Neural cell (in vitro differentiated cells): ENCODE measurements at regions not wholly inside any gene's neighbourhood (a gene's known extent, or its start where the extent isn't known, plus 50 kb on each side); places are given as distances from the start of the nearest gene placed in this dataset.
"Not testable (repeated sequence)": the region's sequence is repeated elsewhere in the genome, so short reads cannot be mapped to it uniquely, and the experiment has no call there.

ENCODE experiments used
- CTCF ChIP-seq: fragments of 450-650 bp; IDR thresholded peaks from 2 replicates; pipeline ENCODE4 v1.5.1; 2014; ENCODE audit warnings: antibody characterized with exemption, mild to moderate bottlenecking, moderate library complexity; ENCODE audit not compliant: poor library complexity, severe bottlenecking
- EP300 ChIP-seq: fragments of 450-650 bp; conservative IDR thresholded peaks from 2 replicates; pipeline ENCODE4 v1.6.1; 2014; ENCODE audit warnings: antibody characterized with exemption, mild to moderate bottlenecking, moderate library complexity; ENCODE audit not compliant: poor library complexity, severe bottlenecking
- EZH2 ChIP-seq: fragments of 200-600, 300-800 bp; shearing (Covaris generic), sonication (generic); IDR thresholded peaks from 2 replicates; pipeline ENCODE4 v1.6.1; 2014; ENCODE audit warnings: antibody characterized with exemption, low read length, borderline replicate concordance, mild to moderate bottlenecking; ENCODE audit not compliant: insufficient read depth, poor library complexity, severe bottlenecking
- MXI1 ChIP-seq: fragments of 450-650 bp; conservative IDR thresholded peaks from 2 replicates; pipeline ENCODE4 v1.6.1; 2014; ENCODE audit warnings: antibody characterized with exemption, mild to moderate bottlenecking; ENCODE audit not compliant: poor library complexity, severe bottlenecking
- POLR2AphosphoS5 ChIP-seq: IDR thresholded peaks from 2 replicates; pipeline ENCODE4 v1.6.1; 2012
- RAD21 ChIP-seq: fragments of 450-650 bp; conservative IDR thresholded peaks from 2 replicates; pipeline ENCODE4 v1.6.1; 2014; ENCODE audit warnings: antibody characterized with exemption, mild to moderate bottlenecking, moderate library complexity
- REST ChIP-seq: IDR thresholded peaks from 2 replicates; pipeline ENCODE4 v1.6.1; 2012; ENCODE audit warnings: borderline replicate concordance
- SMC3 ChIP-seq: fragments of 450-650 bp; conservative IDR thresholded peaks from 2 replicates; pipeline ENCODE4 v1.6.1; 2014; ENCODE audit warnings: antibody characterized with exemption, mild to moderate bottlenecking, moderate library complexity; ENCODE audit not compliant: poor library complexity

- not testable (repeated sequence) for TF ChIP-seq POLR2AphosphoS5, SMC3, CTCF, REST, EP300, RAD21, MXI1, EZH2
Measured at GRCh38 chr11:106577384-106577783, 440.9 kb downstream of the GUCY1A2 start.
